VCaP (cell line): ENCODE measurements at regions not wholly inside any gene's neighbourhood (a gene's known extent, or its start where the extent isn't known, plus 50 kb on each side); places are given as distances from the start of the nearest gene placed in this dataset.

ENCODE experiments used
- H3K27ac ChIP-seq: fragments of 450-650 bp; 2 replicates; pipeline ENCODE4 v1.5.1; 2017
- CTCF ChIP-seq: fragments of 450-650 bp; conservative IDR thresholded peaks from 2 replicates; pipeline ENCODE4 v1.5.1; 2017; ENCODE audit warnings: mild to moderate bottlenecking, moderate library complexity

DNA sequence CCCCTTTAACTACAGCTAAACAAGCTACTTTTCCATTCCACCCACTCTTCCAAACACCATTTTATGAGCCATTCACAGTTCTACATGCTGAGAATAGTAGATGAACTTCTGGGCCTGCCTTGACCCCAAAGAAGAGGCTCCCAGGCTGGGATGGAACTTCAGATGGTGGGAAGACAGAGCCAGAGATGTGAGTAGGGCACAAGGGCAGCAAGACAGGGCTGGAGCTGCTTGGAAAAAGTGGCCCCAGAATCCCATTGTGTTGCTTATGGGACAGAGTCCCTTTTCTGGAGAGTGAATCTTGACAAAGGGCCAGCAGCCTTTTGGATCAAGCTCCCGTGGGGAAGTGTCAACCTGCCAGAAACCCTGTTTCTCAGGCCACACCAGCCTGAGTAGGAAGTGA lies 516.5 kb upstream of the PPP2R3A start:
- no peak overlapping the region for H3K27ac ChIP-seq
- TF ChIP-seq CTCF, result no peak

DNA sequence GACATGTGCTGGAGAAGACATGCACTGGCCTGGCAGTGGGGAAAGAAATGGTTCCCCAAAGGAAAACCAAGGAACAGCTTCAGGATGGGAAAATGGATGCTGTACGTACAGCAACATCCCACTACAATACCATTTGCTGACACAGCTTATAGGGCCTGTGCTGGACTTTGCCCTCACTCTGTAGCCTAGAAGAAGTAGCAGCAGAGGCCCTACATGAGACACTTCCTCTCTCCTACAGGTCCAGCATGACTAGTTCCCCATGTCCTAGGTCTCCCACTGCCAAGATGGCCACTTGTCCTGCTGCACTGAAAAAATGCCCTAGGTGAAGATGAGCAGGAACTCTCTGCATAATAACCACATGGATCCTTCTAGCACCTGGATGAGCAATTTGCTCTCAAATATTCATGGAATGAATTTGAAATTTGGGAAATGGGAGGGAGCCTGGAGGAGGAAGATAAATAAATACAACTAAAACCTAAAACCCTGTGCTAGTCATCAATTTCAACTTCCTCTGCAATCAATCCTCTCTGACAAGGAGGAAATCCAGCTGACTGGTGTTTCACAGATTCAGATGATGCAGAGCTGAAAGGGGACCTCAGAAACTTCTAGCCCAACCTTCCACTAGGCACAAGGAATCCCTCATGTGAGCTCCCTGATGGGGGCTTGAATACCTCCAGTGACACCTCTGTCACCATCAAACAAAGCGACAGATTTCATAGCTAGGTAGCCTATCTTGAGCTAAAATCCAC lies 514.3 kb upstream of the PPP2R3A start:
- no peak for TF ChIP-seq CTCF
- no peak overlapping the region for H3K27ac ChIP-seq

DNA sequence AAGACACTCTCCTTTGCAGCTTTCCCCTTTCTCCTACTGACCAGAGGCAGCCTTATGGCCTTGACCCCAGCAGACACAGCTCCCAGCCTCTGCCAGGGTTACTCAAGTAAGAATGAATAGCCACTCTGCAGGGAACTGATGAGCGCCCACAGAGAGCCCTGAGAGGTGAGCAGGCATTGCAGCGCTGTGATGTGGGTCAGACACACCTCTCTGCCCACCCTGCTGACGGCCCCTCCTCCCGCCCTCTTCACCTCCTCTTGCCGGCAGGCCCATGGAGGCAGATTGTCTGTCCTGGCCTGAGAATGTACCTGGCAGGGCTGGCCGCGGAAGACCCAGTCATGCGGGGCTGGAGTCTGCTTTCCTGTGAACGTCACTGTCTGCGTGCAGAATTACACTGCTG lies 512.6 kb upstream of the PPP2R3A start:
- no peak overlapping the region for H3K27ac ChIP-seq

DNA sequence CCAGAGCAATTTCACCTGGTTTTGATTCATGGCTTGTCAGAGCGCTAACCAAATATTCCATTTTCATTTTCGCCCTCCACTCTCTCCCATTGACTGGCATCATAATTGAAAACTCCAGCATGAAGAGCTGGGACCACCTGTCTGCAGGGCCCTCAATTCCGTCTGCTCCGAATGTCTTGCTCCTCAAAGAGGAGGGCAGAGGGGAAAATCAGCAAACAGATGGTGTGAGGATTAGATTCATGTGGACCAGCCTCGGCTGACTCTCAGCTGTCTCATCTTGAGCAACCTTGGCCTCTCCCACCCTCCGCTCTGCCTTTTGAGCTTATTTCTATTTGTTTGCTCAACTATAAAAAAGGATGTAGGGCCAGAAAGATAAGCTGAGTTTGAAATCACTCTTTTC lies 512.2 kb upstream of the PPP2R3A start:
- H3K27ac ChIP-seq, result no peak overlapping the region
- no peak for TF ChIP-seq CTCF

More for the DNA sequence above, 512.6 kb upstream of the PPP2R3A start:
- no peak for TF ChIP-seq CTCF

GRCh38 chr3:135454890-135455289 lies 510.6 kb upstream of the PPP2R3A start:
- TF ChIP-seq CTCF, result no peak
- H3K27ac ChIP-seq, result no peak overlapping the region

- no peak for TF ChIP-seq CTCF
- no peak overlapping the region for H3K27ac ChIP-seq
Observed at GRCh38 chr3:135456108-135456790, 509.3 kb upstream of the PPP2R3A start.

DNA sequence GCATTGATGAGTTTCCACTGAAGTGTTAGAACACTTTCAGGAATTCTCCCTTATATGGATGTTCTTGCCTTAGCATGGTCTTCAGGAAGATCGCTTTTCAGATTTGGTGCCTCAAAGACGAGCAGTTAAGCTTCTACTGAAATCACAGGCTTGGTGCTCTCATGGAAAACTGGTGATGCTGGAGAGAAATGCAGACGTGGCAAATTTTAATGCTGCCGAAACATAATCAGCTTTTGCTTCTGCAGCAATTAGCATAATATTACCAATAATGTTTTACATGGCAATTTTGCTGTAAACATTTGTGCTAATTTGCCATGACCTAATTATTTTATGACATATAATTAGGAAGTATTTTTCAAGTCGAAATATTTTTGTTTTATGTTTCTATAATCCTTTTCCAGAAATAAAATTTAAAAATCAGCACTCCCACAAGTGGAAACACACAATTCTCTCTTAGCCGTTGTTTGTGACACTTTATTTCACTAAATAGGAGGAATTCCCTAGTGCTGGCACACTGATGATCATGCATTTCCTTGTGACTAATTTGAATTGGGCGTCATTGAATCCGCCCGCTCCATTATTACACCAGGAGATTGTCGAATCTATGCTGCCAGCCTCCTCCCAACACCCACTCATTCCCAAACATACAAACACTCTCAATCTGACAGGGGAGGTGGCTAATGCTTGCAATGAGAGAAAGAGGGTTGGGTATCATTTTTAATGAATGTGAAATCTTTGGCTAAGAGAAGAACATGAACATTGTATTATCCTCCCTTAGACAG lies 506.8 kb upstream of the PPP2R3A start:
- H3K27ac ChIP-seq, result no peak overlapping the region
- no peak for TF ChIP-seq CTCF
